GM12872 (cell line): ENCODE measurements at regions not wholly inside any gene's neighbourhood (a gene's known extent, or its start where the extent isn't known, plus 50 kb on each side); places are given as distances from the start of the nearest gene placed in this dataset.

Experiments used
- TF ChIP-seq, protein P1 (sequence below): IDR thresholded peaks from 3 replicates; pipeline ENCODE4 v1.5.1; 2011; ENCODE audit warnings: low read depth, mild to moderate bottlenecking, low read length, moderate library complexity; ENCODE audit not compliant: insufficient read depth

DNA sequence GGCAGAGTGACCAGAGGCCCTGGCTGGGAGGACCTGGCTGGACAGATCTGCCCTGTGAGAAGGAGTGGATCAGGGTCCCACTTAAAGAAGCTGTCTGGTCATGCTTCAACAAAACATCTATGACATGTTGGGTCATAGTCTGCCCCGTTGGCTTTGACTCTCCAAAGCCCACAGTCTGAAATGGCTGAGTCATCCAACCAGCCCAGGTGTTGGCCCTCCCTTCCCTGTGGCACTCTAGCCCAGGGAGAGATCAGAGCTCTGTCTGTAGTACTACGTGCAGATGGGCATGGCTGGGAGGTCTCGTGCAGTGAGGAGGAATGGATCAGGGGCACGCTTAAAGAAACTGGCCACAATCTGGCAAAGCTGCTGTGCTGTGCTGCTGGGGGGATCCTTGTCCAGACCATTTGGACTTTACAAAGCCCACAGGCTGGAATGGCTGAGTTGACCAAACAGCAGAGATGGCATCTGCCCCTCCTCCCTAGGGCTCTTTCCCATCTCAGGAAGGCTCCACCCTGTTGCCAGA, 206.1 kb downstream of the TUSC1 start:
- TF ChIP-seq, protein P1, sequence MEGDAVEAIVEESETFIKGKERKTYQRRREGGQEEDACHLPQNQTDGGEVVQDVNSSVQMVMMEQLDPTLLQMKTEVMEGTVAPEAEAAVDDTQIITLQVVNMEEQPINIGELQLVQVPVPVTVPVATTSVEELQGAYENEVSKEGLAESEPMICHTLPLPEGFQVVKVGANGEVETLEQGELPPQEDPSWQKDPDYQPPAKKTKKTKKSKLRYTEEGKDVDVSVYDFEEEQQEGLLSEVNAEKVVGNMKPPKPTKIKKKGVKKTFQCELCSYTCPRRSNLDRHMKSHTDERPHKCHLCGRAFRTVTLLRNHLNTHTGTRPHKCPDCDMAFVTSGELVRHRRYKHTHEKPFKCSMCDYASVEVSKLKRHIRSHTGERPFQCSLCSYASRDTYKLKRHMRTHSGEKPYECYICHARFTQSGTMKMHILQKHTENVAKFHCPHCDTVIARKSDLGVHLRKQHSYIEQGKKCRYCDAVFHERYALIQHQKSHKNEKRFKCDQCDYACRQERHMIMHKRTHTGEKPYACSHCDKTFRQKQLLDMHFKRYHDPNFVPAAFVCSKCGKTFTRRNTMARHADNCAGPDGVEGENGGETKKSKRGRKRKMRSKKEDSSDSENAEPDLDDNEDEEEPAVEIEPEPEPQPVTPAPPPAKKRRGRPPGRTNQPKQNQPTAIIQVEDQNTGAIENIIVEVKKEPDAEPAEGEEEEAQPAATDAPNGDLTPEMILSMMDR, result no peak

DNA sequence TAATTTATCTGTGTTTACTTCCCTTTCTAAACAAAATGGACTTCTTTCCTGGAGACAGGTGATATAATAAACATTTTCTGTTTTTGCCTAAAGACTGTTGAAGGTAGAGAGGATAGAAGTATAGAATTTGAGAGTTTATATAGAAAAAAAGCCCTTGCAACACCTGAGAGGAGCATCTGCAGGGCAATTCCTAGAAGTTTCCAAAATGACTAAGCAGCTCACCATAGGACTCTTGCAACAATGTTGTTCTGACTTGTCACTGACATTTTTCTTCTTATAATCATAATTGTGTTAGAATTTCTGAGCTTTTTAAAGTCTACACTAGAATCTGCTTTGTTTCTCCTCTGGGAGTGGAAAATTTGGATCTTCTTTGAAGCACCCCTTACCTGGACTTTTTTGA, 216.8 kb downstream of the TUSC1 start:
- TF ChIP-seq, protein P1, result no peak

DNA sequence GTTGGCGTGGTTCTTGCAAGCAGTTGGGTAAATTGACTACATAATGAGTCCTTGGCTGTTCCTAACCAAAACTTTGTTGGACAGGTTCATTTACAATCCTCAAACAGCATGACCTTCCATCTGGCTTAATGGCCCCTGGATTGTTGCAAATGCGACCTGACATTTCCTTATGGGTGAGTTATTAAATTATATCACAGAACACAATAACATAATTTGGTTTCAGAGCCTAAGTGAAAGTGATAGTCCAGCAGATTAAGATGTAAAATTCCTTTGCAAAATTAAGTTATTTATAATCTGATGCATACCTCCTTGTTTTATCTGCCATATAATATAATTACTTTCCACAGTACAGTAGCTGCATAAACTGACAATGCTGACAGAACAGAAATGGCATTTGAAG, 224.4 kb downstream of the TUSC1 start:
- TF ChIP-seq, protein P1, result no peak

DNA sequence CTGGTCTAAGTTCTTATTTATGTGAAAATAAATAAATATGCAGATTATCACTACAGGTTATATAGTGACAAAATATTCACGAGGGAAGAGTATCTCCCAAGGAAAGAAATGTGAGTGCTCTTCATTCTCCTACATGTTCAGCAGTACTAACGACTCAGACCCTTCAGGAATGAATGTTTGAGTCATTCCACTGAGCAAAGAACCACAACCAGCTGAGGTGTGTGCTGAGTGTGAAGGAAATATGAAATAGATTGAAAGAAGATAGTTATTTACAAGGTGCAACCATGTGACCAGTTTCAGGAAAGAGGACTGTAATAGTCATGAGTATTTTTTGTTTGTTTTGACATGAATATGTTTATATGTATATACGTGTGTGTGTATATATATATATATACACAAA, 228.7 kb downstream of the TUSC1 start:
- TF ChIP-seq, protein P1, result no peak

DNA sequence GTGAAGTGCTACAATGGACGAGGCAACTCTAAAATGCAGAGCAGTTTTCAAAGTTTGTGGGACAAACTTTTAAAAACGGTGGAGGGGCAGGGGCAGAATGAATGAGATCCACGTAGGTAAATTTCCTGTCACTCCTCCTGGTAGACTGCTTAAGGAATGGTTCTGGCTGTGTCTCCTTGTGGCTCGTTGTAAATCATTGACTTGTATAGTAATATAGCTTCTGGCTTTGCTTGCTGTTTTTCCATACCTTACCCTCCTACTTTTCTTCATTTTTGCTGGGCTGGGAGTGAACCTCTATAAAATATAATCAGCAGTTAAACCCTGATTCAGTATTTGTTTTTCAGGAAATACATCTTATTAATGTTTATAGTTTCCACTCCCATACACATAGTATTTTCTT, 235.7 kb downstream of the TUSC1 start:
- TF ChIP-seq, protein P1, result no peak

DNA sequence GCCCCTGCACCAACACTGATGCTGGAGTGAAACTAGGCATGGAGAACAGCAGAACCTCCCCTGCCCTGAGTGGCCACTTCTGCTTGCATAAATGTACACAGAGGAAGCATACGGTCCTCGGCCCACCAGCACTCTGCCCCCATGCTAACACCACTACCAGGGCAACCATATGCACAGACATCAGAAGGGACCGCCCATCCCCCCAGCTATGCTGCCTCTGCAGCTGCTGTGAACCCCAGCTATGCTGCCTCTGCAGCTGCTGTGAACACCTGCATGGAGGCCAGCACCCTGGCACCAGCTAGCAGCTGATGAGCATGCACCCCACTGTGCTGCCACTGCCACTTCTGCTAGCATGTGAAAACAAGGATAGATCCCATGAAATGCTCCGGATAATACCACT, 250.3 kb downstream of the TUSC1 start:
- TF ChIP-seq, protein P1, result no peak

DNA sequence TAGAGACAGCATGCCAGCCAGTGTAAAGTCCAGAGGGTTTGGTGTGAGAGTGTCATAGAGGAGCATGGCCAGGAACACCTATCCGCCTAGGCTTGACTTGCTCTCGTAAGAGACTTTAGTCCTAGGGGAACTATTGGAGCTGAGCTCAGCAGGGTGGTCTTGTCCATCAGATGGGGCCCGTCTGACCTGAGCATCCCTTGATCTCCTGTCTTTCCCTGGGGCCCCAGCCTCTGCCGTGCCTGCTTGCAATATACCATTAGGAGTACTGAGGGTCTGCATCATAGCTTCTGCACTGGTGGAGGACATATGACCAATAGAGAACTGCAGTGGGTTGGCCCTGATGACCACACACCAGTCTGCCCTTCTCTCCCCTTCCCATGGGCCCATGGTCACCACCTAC, 251.0 kb downstream of the TUSC1 start:
- TF ChIP-seq, protein P1, result no peak
